Caco-2 (cell line): ENCODE measurements at regions not wholly inside any gene's neighbourhood (a gene's known extent, or its start where the extent isn't known, plus 50 kb on each side); places are given as distances from the start of the nearest gene placed in this dataset.

ENCODE experiments used
- BruUV-seq: library from RNA; stranded (reverse); fragments of 400-500 nt; replicated peaks from 2 replicates; lab custom pipeline; 2021; lab: Mats Ljungman, UMichigan
- CTCF ChIA-PET: fragments of 300-600 bp; sonication (Branson Sonifier 250); formaldehyde crosslinking; loops from one replicate; lab custom pipeline; 2022; ENCODE audit warnings: antibody characterized with exemption; lab: Charles Lee
- POLR2A ChIA-PET: fragments of 300-600 bp; sonication (Branson Sonifier 250); formaldehyde crosslinking; loops from one replicate; lab custom pipeline; 2022; ENCODE audit warnings: antibody characterized with exemption; lab: Charles Lee
- DNase-seq, 2 experiments: peaks; one replicate each; pipeline versions ENCODE4 v3.0.0 to v3.0.0-alpha.2; 2020 to 2022
- H3K27me3 ChIP-seq: replicated peaks from 2 replicates; pipeline ENCODE4 v1.6.0; 2011; ENCODE audit warnings: low read length; ENCODE audit not compliant: control insufficient read depth, insufficient read depth
- H3K36me3 ChIP-seq: 2 replicates; pipeline ENCODE4 v1.5.1; 2011; ENCODE audit warnings: low read length; ENCODE audit not compliant: control insufficient read depth, insufficient read depth
- H3K4me1 ChIP-seq: fragments of 250-450 bp; sonication (Bioruptor Pico); 2 replicates; pipeline ENCODE4 v1.5.1; 2020; ENCODE audit warnings: mild to moderate bottlenecking
- H3K4me3 ChIP-seq: 2 replicates; pipeline ENCODE4 v1.5.1; 2011; ENCODE audit warnings: low read depth, mild to moderate bottlenecking, control low read depth, low read length
- H3K9me3 ChIP-seq: fragments of 250-450 bp; sonication (Bioruptor Pico); 2 replicates; pipeline ENCODE4 v1.5.1; 2020; ENCODE audit warnings: mild to moderate bottlenecking, moderate library complexity
- H3K27ac Mint-ChIP-seq: one replicate; pipeline ENCODE4 v1.8.0; 2022; ENCODE audit warnings: mixed read lengths; ENCODE audit not compliant: unreplicated experiment
- H3K27me3 Mint-ChIP-seq: one replicate; pipeline ENCODE4 v1.8.0; 2022; ENCODE audit warnings: mixed read lengths; ENCODE audit not compliant: insufficient read depth, unreplicated experiment
- H3K36me3 Mint-ChIP-seq: one replicate; pipeline ENCODE4 v1.8.0; 2022; ENCODE audit warnings: mild to moderate bottlenecking, mixed read lengths; ENCODE audit not compliant: insufficient read depth, unreplicated experiment
- H3K4me1 Mint-ChIP-seq: one replicate; pipeline ENCODE4 v1.8.0; 2022; ENCODE audit warnings: low read depth, mixed read lengths; ENCODE audit not compliant: unreplicated experiment
- H3K4me3 Mint-ChIP-seq: one replicate; pipeline ENCODE4 v1.8.0; 2022; ENCODE audit warnings: mild to moderate bottlenecking, moderate library complexity, mixed read lengths; ENCODE audit not compliant: unreplicated experiment
- H3K9me3 Mint-ChIP-seq: one replicate; pipeline ENCODE4 v1.8.0; 2022; ENCODE audit warnings: mixed read lengths; ENCODE audit not compliant: unreplicated experiment
- CTCF ChIP-seq, 2 experiments: fragments of 200-600 bp in 1 of 2; IDR thresholded peaks; 1 replicate in 1 of 2; 2 replicates in 1 of 2; pipeline versions ENCODE4 v1.5.1 to v1.8.0; 2011 to 2022; ENCODE audit warnings: antibody characterized with exemption in 1 of 2, control low read depth in 1 of 2, inconsistent platforms in 1 of 2, low read depth in 1 of 2, low read length in 1 of 2, mild to moderate bottlenecking in 1 of 2, moderate library complexity in 1 of 2; ENCODE audit not compliant: insufficient read depth in 1 of 2, severe bottlenecking in 1 of 2, unreplicated experiment in 1 of 2
- intact Hi-C: fragments of 100-400 bp; cut with micrococcal nuclease; formaldehyde crosslinking; loops from one replicate; pipeline ENCODE4 v1.10.0; 2022; ENCODE audit not compliant: unreplicated experiment

DNA sequence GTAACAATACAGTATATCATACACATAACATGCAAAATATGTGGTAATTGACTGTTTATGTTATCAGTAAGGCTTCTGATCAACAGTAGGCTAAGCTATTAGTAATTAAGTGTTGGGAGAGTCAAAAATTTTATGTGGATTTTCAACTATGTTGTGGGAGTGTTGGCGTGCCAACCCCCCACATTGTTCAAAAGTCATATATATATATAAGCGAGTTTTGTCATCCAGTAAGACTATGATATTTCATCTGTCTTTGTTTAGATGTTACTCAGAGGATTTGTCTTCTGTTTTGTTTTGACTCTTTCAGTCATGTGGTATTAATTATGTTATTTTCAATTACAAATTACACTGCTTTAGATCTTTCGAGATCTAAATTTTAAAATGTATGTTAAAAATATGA is 51.0 kb upstream of the RAP2B start:
- DNase-seq: no peak
- no peaks in the 10 kb centered on the region for H3K36me3 Mint-ChIP-seq
- no peak overlapping the region for H3K4me3 ChIP-seq
- CTCF ChIA-PET: no interaction called here
- BruUV-seq: no TSS peak
- H3K27ac Mint-ChIP-seq: no peak overlapping the region
- H3K36me3 ChIP-seq: no peaks in the 10 kb centered on the region
- intact Hi-C loops: no loop called here
- no peaks in the 10 kb centered on the region for H3K4me1 ChIP-seq
- no peaks in the 10 kb centered on the region for H3K27me3 ChIP-seq
- POLR2A ChIA-PET: no interaction called here
- H3K4me1 Mint-ChIP-seq: no peaks in the 10 kb centered on the region
- TF ChIP-seq CTCF (IDR thresholded peaks at IDR 0.05; ENCODE audit: insufficient read depth in 1 of 2, low read depth in 1 of 2, low read length in 1 of 2, severe bottlenecking in 1 of 2, unreplicated experiment in 1 of 2): no peak
- no peaks in the 10 kb centered on the region for H3K9me3 Mint-ChIP-seq
- no peak overlapping the region for H3K4me3 Mint-ChIP-seq
- no peaks in the 10 kb centered on the region for H3K27me3 Mint-ChIP-seq
- no peaks in the 10 kb centered on the region for H3K9me3 ChIP-seq
